ENCODE measurements at regions not wholly inside any gene's neighbourhood (a gene's known extent, or its start where the extent isn't known, plus 50 kb on each side); places are given as distances from the start of the nearest gene placed in this dataset.
"Not testable (repeated sequence)": the region's sequence is repeated elsewhere in the genome, so short reads cannot be mapped to it uniquely, and the experiment has no call there.

- Histone ChIP-seq H3K79me1 (ENCODE audit: low read length) (peaks cover 8% of the 10 kb centered on the region), H3K18ac (ENCODE audit: low read length) (peak overlapping the region; percentile 6), H3K9me3 (ENCODE audit: insufficient read depth, low read depth, low read length) (no peaks in the 10 kb centered on the region), H3K4ac (ENCODE audit: low read depth, low read length) (peak overlapping the region; percentile 2), H3K14ac (ENCODE audit: low read length) (peak overlapping the region; percentile 42), H3K4me2 (ENCODE audit: low read length) (peak overlapping the region; percentile 74), H4K8ac (ENCODE audit: low read depth, low read length) (peak overlapping the region; percentile 47), H3K9ac (ENCODE audit: low read length) (peak overlapping the region; percentile 50), H3K23ac (ENCODE audit: low read length) (peak overlapping the region; percentile 90), H3K27ac (ENCODE audit: low read depth, low read length) (peak overlapping the region; percentile 86), H2AFZ (ENCODE audit: insufficient read depth, low read length, poor library complexity) (no peak overlapping the region), H2AK5ac (ENCODE audit: low read length) (peak overlapping the region; percentile 1), H2BK12ac (ENCODE audit: low read length) (peak overlapping the region; percentile 39), H2BK5ac (ENCODE audit: low read depth, low read length, poor library complexity) (peak overlapping the region; percentile 71), H4K91ac (ENCODE audit: low read depth, low read length) (peak overlapping the region; percentile 64), H3K79me2 (ENCODE audit: control insufficient read depth, insufficient read depth, low read length, poor library complexity) (no peaks in the 10 kb centered on the region), H4K12ac (ENCODE audit: low read depth, low read length) (peak overlapping the region; percentile 3), H3K4me3 (ENCODE audit: low read depth, low read length) (peak overlapping the region; percentile 52), H2BK120ac (ENCODE audit: insufficient read depth, low read length, poor library complexity) (peak overlapping the region; percentile 24), H3K27me3 (ENCODE audit: insufficient read depth, low read length) (no peaks in the 10 kb centered on the region), H3K36me3 (ENCODE audit: control insufficient read depth in 1 of 2, insufficient read depth in 2 of 2, low read length in 2 of 2) (no peaks in the 10 kb centered on the region), H3K4me1 (ENCODE audit: control insufficient read depth in 1 of 2, insufficient read depth in 2 of 2, low read length in 2 of 2) (peaks cover 10 to 13% of the 10 kb centered on the region in 2 experiments)
- no CpG with 5 or more reads among the region's 5 CpGs for WGBS (ENCODE audit: extremely low coverage, insufficient coverage, insufficient read length)
- no peak for DNase-seq
These were observed 64.4 kb upstream of the ENPEP start for GRCh38 chr4:110411574-110412011.

GRCh38 chr4:110410853-110411573, 64.9 kb upstream of the ENPEP start:
- Histone ChIP-seq H3K4me1 (ENCODE audit: control insufficient read depth in 1 of 2, insufficient read depth in 2 of 2, low read length in 2 of 2) (peaks cover 10 to 13% of the 10 kb centered on the region in 2 experiments), H2AK5ac (ENCODE audit: low read length) (peak overlapping the region; percentile 1), H2BK120ac (ENCODE audit: insufficient read depth, low read length, poor library complexity) (peak overlapping the region; percentile 24), H3K4me2 (ENCODE audit: low read length) (peak overlapping the region; percentile 74), H4K91ac (ENCODE audit: low read depth, low read length) (peak overlapping the region; percentile 64), H3K9ac (ENCODE audit: low read length) (peak overlapping the region; percentile 50), H3K27ac (ENCODE audit: low read depth, low read length) (peak overlapping the region; percentile 86), H3K18ac (ENCODE audit: low read length) (peak overlapping the region; percentile 6), H3K23ac (ENCODE audit: low read length) (peak overlapping the region; percentile 90), H4K8ac (ENCODE audit: low read depth, low read length) (peak overlapping the region; percentile 47), H2BK12ac (ENCODE audit: low read length) (peak overlapping the region; percentile 39), H3K4ac (ENCODE audit: low read depth, low read length) (peak overlapping the region; percentile 2), H3K4me3 (ENCODE audit: low read depth, low read length) (peak overlapping the region; percentile 52), H3K14ac (ENCODE audit: low read length) (peak overlapping the region; percentile 42), H2BK5ac (ENCODE audit: low read depth, low read length, poor library complexity) (peak overlapping the region; percentile 71)
- H3K9me3 ChIP-seq (ENCODE audit: insufficient read depth, low read depth, low read length); H3K79me2 ChIP-seq (ENCODE audit: control insufficient read depth, insufficient read depth, low read length, poor library complexity); H3K27me3 ChIP-seq (ENCODE audit: insufficient read depth, low read length); H4K12ac ChIP-seq (ENCODE audit: low read depth, low read length); DNase-seq; H2AFZ ChIP-seq (ENCODE audit: insufficient read depth, low read length, poor library complexity); H3K36me3 ChIP-seq (ENCODE audit: control insufficient read depth in 1 of 2, insufficient read depth in 2 of 2, low read length in 2 of 2); H3K79me1 ChIP-seq (ENCODE audit: low read length): not testable (repeated sequence)
- WGBS (ENCODE audit: extremely low coverage, insufficient coverage, insufficient read length), result no CpG with 5 or more reads among the region's 35 CpGs

DNA sequence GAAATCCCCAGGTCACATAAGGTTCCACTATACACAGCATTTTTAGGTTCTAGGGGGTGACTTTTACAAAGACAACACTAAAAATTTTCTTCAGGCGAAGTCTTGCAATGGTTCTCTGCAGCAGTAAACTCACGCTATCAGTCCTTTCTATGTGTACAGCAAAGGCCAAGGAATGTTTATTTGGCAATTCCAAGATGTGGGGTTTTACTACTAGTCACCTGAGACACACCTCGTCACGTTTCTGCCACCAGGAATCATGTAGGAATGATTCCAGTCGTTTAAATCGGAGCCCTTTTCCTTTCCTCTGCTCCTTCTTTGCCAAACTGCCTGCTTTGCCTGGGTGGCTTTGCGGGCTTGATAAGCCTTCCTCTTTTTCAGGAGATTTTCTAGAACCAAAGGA, 75.9 kb upstream of the ENPEP start:
- H4K12ac ChIP-seq (ENCODE audit: low read depth, low read length), result no peak overlapping the region
- no peak overlapping the region for H4K8ac ChIP-seq (ENCODE audit: low read depth, low read length)
- no peaks in the 10 kb centered on the region for H3K9me3 ChIP-seq (ENCODE audit: insufficient read depth, low read depth, low read length)
- no peak overlapping the region for H3K18ac ChIP-seq (ENCODE audit: low read length)
- no peak overlapping the region for H3K4me2 ChIP-seq (ENCODE audit: low read length)
- H3K27me3 ChIP-seq (ENCODE audit: insufficient read depth, low read length), result no peaks in the 10 kb centered on the region
- no peak overlapping the region for H2BK120ac ChIP-seq (ENCODE audit: insufficient read depth, low read length, poor library complexity)
- H3K36me3 ChIP-seq (ENCODE audit: control insufficient read depth in 1 of 2, insufficient read depth in 2 of 2, low read length in 2 of 2), result no peaks in the 10 kb centered on the region
- H4K91ac ChIP-seq (ENCODE audit: low read depth, low read length), result no peak overlapping the region
- no peak overlapping the region for H3K4me3 ChIP-seq (ENCODE audit: low read depth, low read length)
- no peaks in the 10 kb centered on the region for H3K4me1 ChIP-seq (ENCODE audit: control insufficient read depth in 1 of 2, insufficient read depth in 2 of 2, low read length in 2 of 2)
- no peak overlapping the region for H3K9ac ChIP-seq (ENCODE audit: low read length)
- H2AK5ac ChIP-seq (ENCODE audit: low read length), result no peak overlapping the region
- no peak overlapping the region for H2AFZ ChIP-seq (ENCODE audit: insufficient read depth, low read length, poor library complexity)
- WGBS (ENCODE audit: extremely low coverage, insufficient coverage, insufficient read length), result no CpG with 5 or more reads among the region's 7 CpGs
- no peak overlapping the region for H3K4ac ChIP-seq (ENCODE audit: low read depth, low read length)
- no peak overlapping the region for H2BK5ac ChIP-seq (ENCODE audit: low read depth, low read length, poor library complexity)
- no peak overlapping the region for H2BK12ac ChIP-seq (ENCODE audit: low read length)
- no peaks in the 10 kb centered on the region for H3K79me2 ChIP-seq (ENCODE audit: control insufficient read depth, insufficient read depth, low read length, poor library complexity)
- no peak overlapping the region for H3K23ac ChIP-seq (ENCODE audit: low read length)
- no peak overlapping the region for H3K14ac ChIP-seq (ENCODE audit: low read length)
- DNase-seq, result peak in 1 of 2 donors; percentile 24
- H3K27ac ChIP-seq (ENCODE audit: low read depth, low read length), result no peak overlapping the region
- H3K79me1 ChIP-seq (ENCODE audit: low read length), result no peaks in the 10 kb centered on the region

DNA sequence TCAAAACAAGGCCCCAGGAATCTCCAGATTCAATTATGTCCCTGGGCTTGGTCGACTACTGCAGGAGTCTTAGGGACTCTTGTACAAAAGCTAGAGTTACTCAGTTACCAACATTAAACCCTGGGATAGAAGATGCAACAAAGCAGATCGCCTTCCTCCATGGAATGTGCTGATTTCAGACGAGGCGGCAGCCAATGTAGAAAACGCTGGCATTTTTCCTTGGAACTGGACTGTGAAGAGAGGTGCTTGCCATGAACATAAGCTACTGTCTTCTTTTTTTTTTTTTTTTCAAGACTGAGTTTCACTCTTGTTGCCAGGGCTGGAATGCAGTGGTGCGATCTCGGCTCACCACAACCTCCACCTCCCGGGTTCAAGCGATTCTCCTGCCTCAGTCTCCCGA, 76.9 kb upstream of the ENPEP start:
- not testable (repeated sequence) for H3K4me1 ChIP-seq (ENCODE audit: control insufficient read depth in 1 of 2, insufficient read depth in 2 of 2, low read length in 2 of 2); H3K4me2 ChIP-seq (ENCODE audit: low read length); H4K91ac ChIP-seq (ENCODE audit: low read depth, low read length); H2BK5ac ChIP-seq (ENCODE audit: low read depth, low read length, poor library complexity); H3K79me2 ChIP-seq (ENCODE audit: control insufficient read depth, insufficient read depth, low read length, poor library complexity); H3K27ac ChIP-seq (ENCODE audit: low read depth, low read length); H2AK5ac ChIP-seq (ENCODE audit: low read length); H3K4me3 ChIP-seq (ENCODE audit: low read depth, low read length); H3K36me3 ChIP-seq (ENCODE audit: control insufficient read depth in 1 of 2, insufficient read depth in 2 of 2, low read length in 2 of 2); H3K9ac ChIP-seq (ENCODE audit: low read length); H3K9me3 ChIP-seq (ENCODE audit: insufficient read depth, low read depth, low read length); H3K18ac ChIP-seq (ENCODE audit: low read length); H4K12ac ChIP-seq (ENCODE audit: low read depth, low read length); H2BK120ac ChIP-seq (ENCODE audit: insufficient read depth, low read length, poor library complexity); H3K4ac ChIP-seq (ENCODE audit: low read depth, low read length); H4K8ac ChIP-seq (ENCODE audit: low read depth, low read length); H3K14ac ChIP-seq (ENCODE audit: low read length); H3K79me1 ChIP-seq (ENCODE audit: low read length); H3K23ac ChIP-seq (ENCODE audit: low read length); H2AFZ ChIP-seq (ENCODE audit: insufficient read depth, low read length, poor library complexity); H2BK12ac ChIP-seq (ENCODE audit: low read length); H3K27me3 ChIP-seq (ENCODE audit: insufficient read depth, low read length); DNase-seq
- no CpG with 5 or more reads among the region's 10 CpGs for WGBS (ENCODE audit: extremely low coverage, insufficient coverage, insufficient read length)
